Progenitor cell of endocrine pancreas (in vitro differentiated cells): ENCODE measurements at regions not wholly inside any gene's neighbourhood (a gene's known extent, or its start where the extent isn't known, plus 50 kb on each side); places are given as distances from the start of the nearest gene placed in this dataset.

Experiments used
- DNase-seq: peaks from one replicate; pipeline ENCODE4 v3.0.0; 2021; ENCODE audit warnings: low spot score; ENCODE audit not compliant: unreplicated experiment
- H3K27ac Mint-ChIP-seq: 2 replicates; pipeline ENCODE4 v1.8.0; 2021; ENCODE audit warnings: mild to moderate bottlenecking, moderate library complexity, mixed read lengths
- H3K27me3 Mint-ChIP-seq: 2 replicates; pipeline ENCODE4 v1.8.0; 2021; ENCODE audit warnings: mixed read lengths
- H3K36me3 Mint-ChIP-seq: 2 replicates; pipeline ENCODE4 v1.8.0; 2022; ENCODE audit warnings: mixed read lengths; ENCODE audit not compliant: insufficient read depth
- H3K4me1 Mint-ChIP-seq: 2 replicates; pipeline ENCODE4 v1.8.0; 2021; ENCODE audit warnings: low read depth, mixed read lengths
- H3K4me3 Mint-ChIP-seq: 2 replicates; pipeline ENCODE4 v1.8.0; 2021; ENCODE audit warnings: low read depth, mild to moderate bottlenecking, moderate library complexity, mixed read lengths
- H3K9me3 Mint-ChIP-seq: 2 replicates; pipeline ENCODE4 v1.8.0; 2021; ENCODE audit warnings: low read depth, mixed read lengths
- TF ChIP-seq, protein P1 (sequence below): fragments of 200-600 bp; sonication (generic); IDR thresholded peaks from one replicate; pipeline ENCODE4 v1.5.0; 2021; ENCODE audit warnings: antibody characterized with exemption, mild to moderate bottlenecking; ENCODE audit not compliant: unreplicated experiment

DNA sequence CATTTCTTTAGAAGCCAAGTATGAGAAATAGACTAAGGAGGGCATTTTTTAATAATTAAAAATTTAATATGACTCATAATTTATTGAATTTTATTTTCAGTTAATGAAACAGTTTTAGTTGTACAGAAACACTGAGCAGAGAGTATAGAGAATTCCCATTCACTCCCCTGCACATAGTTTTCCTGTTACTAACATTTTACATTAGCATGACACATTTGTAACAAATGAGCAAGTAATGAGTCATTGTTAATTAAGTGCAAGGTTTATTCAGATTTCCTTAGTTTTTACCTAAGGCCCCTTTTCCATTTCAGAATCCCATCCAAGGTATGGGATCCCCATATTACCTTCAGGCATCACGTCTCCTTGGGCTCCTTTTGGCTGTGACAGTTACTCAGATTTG is 271.5 kb upstream of the FZD8 start:
- TF ChIP-seq, protein P1, sequence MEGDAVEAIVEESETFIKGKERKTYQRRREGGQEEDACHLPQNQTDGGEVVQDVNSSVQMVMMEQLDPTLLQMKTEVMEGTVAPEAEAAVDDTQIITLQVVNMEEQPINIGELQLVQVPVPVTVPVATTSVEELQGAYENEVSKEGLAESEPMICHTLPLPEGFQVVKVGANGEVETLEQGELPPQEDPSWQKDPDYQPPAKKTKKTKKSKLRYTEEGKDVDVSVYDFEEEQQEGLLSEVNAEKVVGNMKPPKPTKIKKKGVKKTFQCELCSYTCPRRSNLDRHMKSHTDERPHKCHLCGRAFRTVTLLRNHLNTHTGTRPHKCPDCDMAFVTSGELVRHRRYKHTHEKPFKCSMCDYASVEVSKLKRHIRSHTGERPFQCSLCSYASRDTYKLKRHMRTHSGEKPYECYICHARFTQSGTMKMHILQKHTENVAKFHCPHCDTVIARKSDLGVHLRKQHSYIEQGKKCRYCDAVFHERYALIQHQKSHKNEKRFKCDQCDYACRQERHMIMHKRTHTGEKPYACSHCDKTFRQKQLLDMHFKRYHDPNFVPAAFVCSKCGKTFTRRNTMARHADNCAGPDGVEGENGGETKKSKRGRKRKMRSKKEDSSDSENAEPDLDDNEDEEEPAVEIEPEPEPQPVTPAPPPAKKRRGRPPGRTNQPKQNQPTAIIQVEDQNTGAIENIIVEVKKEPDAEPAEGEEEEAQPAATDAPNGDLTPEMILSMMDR: no peak
- Mint-ChIP-seq H3K4me1 (peaks cover 14% of the 10 kb centered on the region), H3K9me3 (no peaks in the 10 kb centered on the region), H3K27me3 (no peaks in the 10 kb centered on the region), H3K4me3 (no peak overlapping the region), H3K27ac (no peak overlapping the region), H3K36me3 (no peaks in the 10 kb centered on the region)
- DNase-seq: no peak

DNA sequence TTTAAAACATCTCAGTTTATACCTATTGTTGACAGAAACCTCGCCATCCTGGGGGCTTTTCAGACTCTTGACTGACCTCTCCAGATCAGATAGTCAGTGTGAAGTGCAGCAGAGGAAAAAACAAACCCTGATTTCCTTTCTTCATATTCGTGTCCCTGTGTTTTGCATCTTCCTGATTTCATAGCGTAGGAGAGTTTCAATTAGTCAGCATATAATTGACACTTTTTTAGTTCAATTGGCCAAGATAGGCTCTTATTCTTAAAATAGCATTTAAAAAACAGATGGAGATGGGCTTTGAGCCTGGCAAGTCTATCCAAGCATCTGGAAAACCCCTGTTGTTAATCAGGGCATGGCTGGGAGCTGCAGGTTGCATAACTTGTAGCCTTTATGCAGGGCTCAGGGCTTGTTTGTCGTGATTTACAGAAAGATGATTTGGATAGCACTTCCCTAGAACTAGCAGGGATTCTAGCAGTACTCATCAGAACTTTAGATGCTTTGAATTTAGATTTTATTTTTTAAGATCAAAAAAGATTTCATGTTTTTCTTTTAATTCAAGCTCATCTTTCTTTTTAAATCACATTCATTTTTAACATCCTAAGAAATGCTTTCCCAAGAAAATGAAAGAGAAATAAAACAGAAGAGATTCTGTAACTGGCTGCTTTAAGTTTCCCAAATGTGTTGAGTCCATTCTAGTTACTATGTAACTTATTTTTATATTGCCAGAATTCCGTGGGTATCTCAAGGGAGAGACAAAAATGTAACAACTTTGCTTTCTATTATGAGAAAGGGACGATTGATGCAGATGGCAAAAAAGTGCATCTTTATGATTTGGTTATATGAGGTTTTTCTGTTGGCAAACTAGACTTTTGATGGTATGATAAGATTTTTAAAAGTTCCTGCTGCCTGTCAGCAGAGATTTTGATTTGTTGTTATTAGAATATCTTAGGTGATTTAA is 270.8 kb upstream of the FZD8 start:
- H3K27me3 Mint-ChIP-seq: no peaks in the 10 kb centered on the region
- peaks cover 14% of the 10 kb centered on the region for H3K4me1 Mint-ChIP-seq
- DNase-seq: no peak
- H3K27ac Mint-ChIP-seq: no peak overlapping the region
- H3K4me3 Mint-ChIP-seq: no peak overlapping the region
- no peaks in the 10 kb centered on the region for H3K9me3 Mint-ChIP-seq
- no peaks in the 10 kb centered on the region for H3K36me3 Mint-ChIP-seq
- TF ChIP-seq, protein P1: no peak

DNA sequence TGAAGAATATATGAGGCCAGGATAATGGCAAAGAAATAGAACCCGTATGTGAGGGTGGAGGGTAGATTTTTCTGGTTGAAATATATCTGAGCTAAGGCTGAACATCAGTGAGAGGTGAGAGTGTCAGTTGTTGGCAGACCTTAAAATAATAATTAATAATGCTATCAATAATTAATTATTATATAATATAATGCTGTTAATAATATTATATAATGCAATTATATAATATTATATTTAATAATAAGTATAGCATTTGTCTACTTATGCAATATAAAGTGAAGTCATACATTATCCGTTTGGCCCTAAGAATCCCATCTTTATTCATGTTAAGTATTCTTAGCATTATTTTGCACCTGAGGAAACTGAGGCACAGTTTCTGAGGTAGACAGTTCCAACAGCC is 269.9 kb upstream of the FZD8 start:
- H3K9me3 Mint-ChIP-seq: no peaks in the 10 kb centered on the region
- H3K4me3 Mint-ChIP-seq: no peak overlapping the region
- H3K4me1 Mint-ChIP-seq: peaks cover 18% of the 10 kb centered on the region
- H3K27ac Mint-ChIP-seq: no peak overlapping the region
- no peaks in the 10 kb centered on the region for H3K36me3 Mint-ChIP-seq
- TF ChIP-seq, protein P1: no peak
- no peaks in the 10 kb centered on the region for H3K27me3 Mint-ChIP-seq
- DNase-seq: no peak

DNA sequence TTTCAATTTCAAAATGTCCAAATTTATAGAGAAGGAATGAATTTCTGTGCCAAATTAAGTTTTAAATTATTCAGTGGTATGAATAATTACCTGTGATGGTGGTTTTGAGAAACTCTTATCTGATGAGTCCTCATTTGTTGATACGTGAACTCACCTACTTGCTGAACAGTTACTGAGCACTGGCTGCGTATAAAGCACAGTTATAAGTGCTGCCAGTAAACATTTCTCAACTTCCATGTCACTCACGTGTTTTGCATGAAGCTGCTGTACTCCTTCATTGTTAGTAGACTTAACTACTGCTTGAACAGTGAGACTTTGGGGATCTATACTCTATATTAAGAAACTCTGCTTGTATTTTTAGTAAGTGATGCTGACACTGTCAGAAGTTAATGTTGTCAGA is 269.1 kb upstream of the FZD8 start:
- Mint-ChIP-seq H3K36me3 (no peaks in the 10 kb centered on the region), H3K4me1 (peaks cover 20% of the 10 kb centered on the region), H3K27ac (no peak overlapping the region), H3K9me3 (no peaks in the 10 kb centered on the region), H3K4me3 (no peak overlapping the region), H3K27me3 (peaks cover 2% of the 10 kb centered on the region)
- TF ChIP-seq, protein P1: no peak
- DNase-seq: no peak

DNA sequence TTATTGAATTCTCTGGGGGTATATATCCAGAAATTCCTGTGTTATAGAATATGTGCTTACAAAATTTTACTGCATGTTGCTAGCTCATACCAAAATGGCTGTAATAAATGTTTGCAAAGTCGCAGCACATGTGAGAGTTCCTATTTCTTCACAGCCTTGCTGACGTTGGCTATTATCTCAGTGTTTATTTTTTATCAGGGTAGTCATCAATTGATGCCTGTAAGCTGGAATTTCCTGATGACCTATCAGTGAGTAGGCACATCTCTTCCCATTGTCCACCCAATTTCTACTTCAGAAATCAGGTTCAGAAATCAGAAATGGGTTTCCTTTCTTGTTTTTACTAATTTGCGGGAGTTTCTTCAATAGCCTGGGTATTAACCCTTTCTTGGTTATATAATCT is 268.1 kb upstream of the FZD8 start:
- Mint-ChIP-seq H3K4me1 (peaks cover 20% of the 10 kb centered on the region), H3K4me3 (no peak overlapping the region), H3K9me3 (no peaks in the 10 kb centered on the region), H3K27ac (no peak overlapping the region), H3K27me3 (peaks cover 2% of the 10 kb centered on the region), H3K36me3 (no peaks in the 10 kb centered on the region)
- TF ChIP-seq, protein P1: no peak
- no peak for DNase-seq
